ENCODE measurements at regions not wholly inside any gene's neighbourhood (a gene's known extent, or its start where the extent isn't known, plus 50 kb on each side); places are given as distances from the start of the nearest gene placed in this dataset.
A peak's percentile ranks its signal among the peaks of the same experiment; 100 is the strongest.

DNA sequence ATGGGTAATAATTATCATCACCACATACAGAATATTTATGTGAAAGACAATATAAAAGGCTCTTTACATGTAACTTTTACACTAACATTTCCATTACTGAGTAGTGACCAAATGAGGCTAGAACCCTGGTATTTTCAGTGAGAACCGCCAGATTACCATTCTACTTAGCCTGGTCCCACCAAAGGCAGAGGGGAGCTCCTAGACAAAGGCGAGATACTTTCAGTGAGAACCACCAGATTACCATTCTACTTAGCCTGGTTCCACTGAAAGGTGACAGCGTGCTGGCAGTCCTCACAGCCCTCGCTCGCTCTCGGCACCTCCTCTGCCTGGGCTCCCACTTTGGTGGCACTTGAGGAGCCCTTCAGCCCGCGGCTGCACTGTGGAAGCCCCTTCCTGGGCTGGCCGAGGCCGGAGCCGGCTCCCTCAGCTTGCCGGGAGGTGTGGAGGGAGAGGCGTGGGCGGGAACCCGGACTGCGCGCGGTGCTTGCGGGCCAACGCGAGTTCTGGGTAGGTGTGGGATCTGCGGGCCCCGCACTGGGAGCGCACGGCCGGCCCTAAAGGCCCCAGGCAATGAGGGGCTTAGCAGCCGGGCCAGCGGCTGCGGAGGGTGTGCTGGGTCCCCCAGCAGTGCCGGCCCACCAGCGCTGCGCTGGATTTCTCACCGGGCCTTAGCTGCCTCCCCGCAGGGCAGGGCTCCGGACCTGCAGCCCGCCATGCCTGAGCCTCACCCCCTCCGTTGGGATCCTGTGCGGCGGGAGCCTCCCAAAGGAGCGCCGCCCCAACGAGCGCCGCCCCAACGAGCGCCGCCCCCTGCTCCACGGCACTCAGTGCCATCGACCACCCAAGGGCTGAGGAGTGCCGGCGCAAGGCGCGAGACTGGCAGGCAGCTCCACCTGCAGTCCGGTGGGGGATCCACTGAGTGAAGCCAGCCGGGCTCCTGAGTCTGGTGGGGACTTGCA lies 1276.1 kb downstream of the PCDH7 start:
- TF ChIP-seq, protein P1, sequence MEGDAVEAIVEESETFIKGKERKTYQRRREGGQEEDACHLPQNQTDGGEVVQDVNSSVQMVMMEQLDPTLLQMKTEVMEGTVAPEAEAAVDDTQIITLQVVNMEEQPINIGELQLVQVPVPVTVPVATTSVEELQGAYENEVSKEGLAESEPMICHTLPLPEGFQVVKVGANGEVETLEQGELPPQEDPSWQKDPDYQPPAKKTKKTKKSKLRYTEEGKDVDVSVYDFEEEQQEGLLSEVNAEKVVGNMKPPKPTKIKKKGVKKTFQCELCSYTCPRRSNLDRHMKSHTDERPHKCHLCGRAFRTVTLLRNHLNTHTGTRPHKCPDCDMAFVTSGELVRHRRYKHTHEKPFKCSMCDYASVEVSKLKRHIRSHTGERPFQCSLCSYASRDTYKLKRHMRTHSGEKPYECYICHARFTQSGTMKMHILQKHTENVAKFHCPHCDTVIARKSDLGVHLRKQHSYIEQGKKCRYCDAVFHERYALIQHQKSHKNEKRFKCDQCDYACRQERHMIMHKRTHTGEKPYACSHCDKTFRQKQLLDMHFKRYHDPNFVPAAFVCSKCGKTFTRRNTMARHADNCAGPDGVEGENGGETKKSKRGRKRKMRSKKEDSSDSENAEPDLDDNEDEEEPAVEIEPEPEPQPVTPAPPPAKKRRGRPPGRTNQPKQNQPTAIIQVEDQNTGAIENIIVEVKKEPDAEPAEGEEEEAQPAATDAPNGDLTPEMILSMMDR (IDR thresholded peaks at IDR 0.05; ENCODE audit: poor library complexity): peak; percentile 29
- no peak for TF ChIP-seq EZH2phosphoT487 (IDR thresholded peaks at IDR 0.05; ENCODE audit: low read depth, severe bottlenecking, unreplicated experiment)
